Effector memory CD4-positive, alpha-beta T cell (primary cell): ENCODE measurements at regions not wholly inside any gene's neighbourhood (a gene's known extent, or its start where the extent isn't known, plus 50 kb on each side); places are given as distances from the start of the nearest gene placed in this dataset.
"Not testable (repeated sequence)": the region's sequence is repeated elsewhere in the genome, so short reads cannot be mapped to it uniquely, and the experiment has no call there.

Experiments
- DNase-seq, 3 donors: peaks; one replicate each; pipeline ENCODE4 v3.0.0-alpha.2; 2020
- H3K27ac ChIP-seq: 2 replicates; pipeline ENCODE4 v1.7.0; 2013; ENCODE audit warnings: mild to moderate bottlenecking, low read length, moderate library complexity; ENCODE audit not compliant: insufficient read depth, poor library complexity, severe bottlenecking
- H3K27me3 ChIP-seq: replicated peaks from 2 replicates; pipeline ENCODE4 v1.7.0; 2013; ENCODE audit warnings: mild to moderate bottlenecking, low read length; ENCODE audit not compliant: insufficient read depth, control insufficient read depth, poor library complexity, severe bottlenecking
- H3K36me3 ChIP-seq: 2 replicates; pipeline ENCODE4 v1.7.0; 2013; ENCODE audit warnings: mild to moderate bottlenecking, low read length, moderate library complexity; ENCODE audit not compliant: control insufficient read depth, insufficient read depth
- H3K4me1 ChIP-seq: 2 replicates; pipeline ENCODE4 v1.7.0; 2013; ENCODE audit warnings: low read length, mild to moderate bottlenecking; ENCODE audit not compliant: control insufficient read depth, insufficient read depth, poor library complexity, severe bottlenecking
- H3K4me3 ChIP-seq: 2 replicates; pipeline ENCODE4 v1.7.0; 2013; ENCODE audit warnings: low read length, low read depth, mild to moderate bottlenecking; ENCODE audit not compliant: insufficient read depth, poor library complexity, severe bottlenecking
- H3K9me3 ChIP-seq: 2 replicates; pipeline ENCODE4 v1.7.0; 2013; ENCODE audit warnings: mild to moderate bottlenecking, low read length, moderate library complexity; ENCODE audit not compliant: control insufficient read depth

DNA sequence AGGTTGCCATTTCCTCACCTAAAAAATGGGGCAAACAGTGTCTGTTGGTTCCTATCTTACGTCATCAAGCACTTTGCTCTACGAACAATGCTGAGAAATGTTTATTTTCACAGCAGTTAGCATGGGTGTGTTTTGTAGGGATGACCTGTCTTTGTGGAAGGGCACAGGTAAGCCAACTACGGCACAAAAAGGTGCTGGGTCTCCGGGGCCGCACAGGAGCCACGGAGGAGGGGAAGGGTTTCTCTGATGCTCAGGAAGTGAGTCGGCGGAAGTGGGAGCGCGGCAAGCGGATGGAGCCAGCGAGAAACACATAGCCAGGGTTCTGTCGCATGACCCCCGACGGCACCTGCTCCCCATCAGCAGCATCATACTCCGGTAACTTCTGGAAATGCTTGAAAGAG is 65.6 kb upstream of the TCL1B start:
- Histone ChIP-seq H3K4me1 (no peaks in the 10 kb centered on the region), H3K36me3 (no peaks in the 10 kb centered on the region), H3K9me3 (no peaks in the 10 kb centered on the region), H3K4me3 (peak overlapping the region; percentile 22), H3K27me3 (no peaks in the 10 kb centered on the region), H3K27ac (no peak overlapping the region)
- DNase-seq, result peak in 1 of 3 donors; percentile 4

- no peak for DNase-seq
- no peaks in the 10 kb centered on the region for H3K27me3 ChIP-seq
- no peak overlapping the region for H3K4me3 ChIP-seq
- no peaks in the 10 kb centered on the region for H3K4me1 ChIP-seq
- no peaks in the 10 kb centered on the region for H3K36me3 ChIP-seq
- no peaks in the 10 kb centered on the region for H3K9me3 ChIP-seq
- no peak overlapping the region for H3K27ac ChIP-seq
These were observed 63.0 kb upstream of the TCL1B start for GRCh38 chr14:95623195-95623594.

- H3K4me3 ChIP-seq, H3K27me3 ChIP-seq, DNase-seq, H3K27ac ChIP-seq, H3K4me1 ChIP-seq, H3K36me3 ChIP-seq, H3K9me3 ChIP-seq: not testable (repeated sequence)
These were observed 60.5 kb upstream of the TCL1B start for GRCh38 chr14:95625710-95626109.

DNA sequence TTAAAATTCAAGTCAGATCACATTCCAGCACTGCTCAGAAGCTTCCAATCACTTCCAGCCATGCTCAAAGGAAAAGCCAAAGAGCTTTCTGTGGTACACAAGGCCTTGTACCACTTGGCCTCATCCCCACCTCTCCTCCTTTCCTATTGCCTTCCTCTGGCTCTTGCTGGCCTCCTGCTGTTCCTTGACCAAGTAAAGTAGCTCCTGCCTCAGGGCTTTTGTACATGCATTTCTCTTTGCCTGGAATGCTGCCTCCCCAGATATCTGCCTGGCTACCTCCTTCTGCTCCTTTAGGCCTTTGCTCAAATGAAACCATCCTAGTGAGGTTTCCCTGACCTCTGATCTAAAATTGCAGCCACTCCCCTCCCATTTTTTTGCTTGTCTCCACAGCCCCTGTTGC is 51.2 kb upstream of the TCL1B start:
- Histone ChIP-seq H3K36me3 (no peaks in the 10 kb centered on the region), H3K4me3 (no peak overlapping the region), H3K27ac (no peak overlapping the region), H3K27me3 (no peaks in the 10 kb centered on the region), H3K9me3 (no peaks in the 10 kb centered on the region), H3K4me1 (no peaks in the 10 kb centered on the region)
- DNase-seq, result no peak
